ENCODE measurements at regions not wholly inside any gene's neighbourhood (a gene's known extent, or its start where the extent isn't known, plus 50 kb on each side); places are given as distances from the start of the nearest gene placed in this dataset.

GRCh38 chr16:52834736-52835465 is 217.8 kb downstream of the CHD9NB start:
- TF ChIP-seq, protein P1, sequence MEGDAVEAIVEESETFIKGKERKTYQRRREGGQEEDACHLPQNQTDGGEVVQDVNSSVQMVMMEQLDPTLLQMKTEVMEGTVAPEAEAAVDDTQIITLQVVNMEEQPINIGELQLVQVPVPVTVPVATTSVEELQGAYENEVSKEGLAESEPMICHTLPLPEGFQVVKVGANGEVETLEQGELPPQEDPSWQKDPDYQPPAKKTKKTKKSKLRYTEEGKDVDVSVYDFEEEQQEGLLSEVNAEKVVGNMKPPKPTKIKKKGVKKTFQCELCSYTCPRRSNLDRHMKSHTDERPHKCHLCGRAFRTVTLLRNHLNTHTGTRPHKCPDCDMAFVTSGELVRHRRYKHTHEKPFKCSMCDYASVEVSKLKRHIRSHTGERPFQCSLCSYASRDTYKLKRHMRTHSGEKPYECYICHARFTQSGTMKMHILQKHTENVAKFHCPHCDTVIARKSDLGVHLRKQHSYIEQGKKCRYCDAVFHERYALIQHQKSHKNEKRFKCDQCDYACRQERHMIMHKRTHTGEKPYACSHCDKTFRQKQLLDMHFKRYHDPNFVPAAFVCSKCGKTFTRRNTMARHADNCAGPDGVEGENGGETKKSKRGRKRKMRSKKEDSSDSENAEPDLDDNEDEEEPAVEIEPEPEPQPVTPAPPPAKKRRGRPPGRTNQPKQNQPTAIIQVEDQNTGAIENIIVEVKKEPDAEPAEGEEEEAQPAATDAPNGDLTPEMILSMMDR (IDR thresholded peaks at IDR 0.05; ENCODE audit: low read length) = no peak
- TF ChIP-seq EZH2phosphoT487 (IDR thresholded peaks at IDR 0.05; ENCODE audit: low read length) = no peak
